Calu3 (cell line): ENCODE measurements at regions not wholly inside any gene's neighbourhood (a gene's known extent, or its start where the extent isn't known, plus 50 kb on each side); places are given as distances from the start of the nearest gene placed in this dataset.
"Not testable (repeated sequence)": the region's sequence is repeated elsewhere in the genome, so short reads cannot be mapped to it uniquely, and the experiment has no call there.

Experiments
- BruUV-seq: library from RNA; stranded (reverse); fragments of 400-500 nt; replicated peaks from 2 replicates; lab custom pipeline; 2021; lab: Mats Ljungman, UMichigan
- CTCF ChIA-PET: fragments of 300-600 bp; sonication (Branson Sonifier 250); formaldehyde crosslinking; loops from one replicate; lab custom pipeline; 2022; ENCODE audit warnings: antibody characterized with exemption; lab: Charles Lee
- DNase-seq: peaks from one replicate; pipeline ENCODE4 v3.0.0; 2022
- H3K27ac Mint-ChIP-seq: one replicate; pipeline ENCODE4 v1.8.0; 2022; ENCODE audit warnings: mixed read lengths; ENCODE audit not compliant: unreplicated experiment
- H3K27me3 Mint-ChIP-seq: one replicate; pipeline ENCODE4 v1.8.0; 2022; ENCODE audit warnings: mixed read lengths; ENCODE audit not compliant: unreplicated experiment
- H3K36me3 Mint-ChIP-seq: one replicate; pipeline ENCODE4 v1.8.0; 2022; ENCODE audit warnings: mild to moderate bottlenecking, moderate library complexity, mixed read lengths; ENCODE audit not compliant: insufficient read depth, unreplicated experiment
- H3K4me1 Mint-ChIP-seq: one replicate; pipeline ENCODE4 v1.8.0; 2022; ENCODE audit warnings: mild to moderate bottlenecking, low read depth, mixed read lengths; ENCODE audit not compliant: unreplicated experiment
- H3K4me3 Mint-ChIP-seq: one replicate; pipeline ENCODE4 v1.8.0; 2022; ENCODE audit warnings: mild to moderate bottlenecking, low read depth, moderate library complexity, mixed read lengths; ENCODE audit not compliant: unreplicated experiment
- H3K9me3 Mint-ChIP-seq: one replicate; pipeline ENCODE4 v1.8.0; 2022; ENCODE audit warnings: low read depth, mixed read lengths; ENCODE audit not compliant: unreplicated experiment
- CTCF ChIP-seq: fragments of 200-600 bp; IDR thresholded peaks from one replicate; pipeline ENCODE4 v1.8.0; 2022; ENCODE audit warnings: antibody characterized with exemption; ENCODE audit not compliant: unreplicated experiment
- intact Hi-C: fragments of 100-400 bp; cut with micrococcal nuclease; formaldehyde crosslinking; loops from one replicate; pipeline ENCODE4 v1.10.0; 2022; ENCODE audit not compliant: unreplicated experiment

DNA sequence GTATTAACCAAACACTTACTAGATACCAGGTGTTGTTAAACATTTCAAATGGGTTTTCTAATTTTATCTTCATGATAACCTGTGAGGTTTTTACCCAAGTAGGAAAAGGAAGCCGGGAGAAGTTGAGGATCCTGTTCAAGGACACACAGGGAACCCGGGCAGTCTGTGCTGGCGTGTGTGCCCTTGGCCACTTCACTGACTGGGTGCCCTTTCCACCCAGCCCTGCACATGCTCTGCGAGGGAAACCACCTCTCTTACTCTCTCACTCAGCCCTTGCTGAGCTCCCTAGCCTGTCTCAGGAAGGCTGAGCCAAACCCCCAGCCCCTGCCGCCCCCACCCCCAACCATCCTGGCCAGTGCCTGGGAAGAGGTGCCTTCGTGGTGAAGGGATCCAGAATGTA, 51.8 kb downstream of the TEX44 start:
- Mint-ChIP-seq H3K27ac (peak overlapping the region; percentile 100), H3K4me1 (peaks cover 42% of the 10 kb centered on the region), H3K4me3 (no peak overlapping the region), H3K27me3 (no peaks in the 10 kb centered on the region), H3K9me3 (no peaks in the 10 kb centered on the region), H3K36me3 (peaks cover 18% of the 10 kb centered on the region)
- CTCF ChIA-PET, result interaction anchor here (0.9 kb wide), 1 partner anchor 31 kb away, joined by 3 read pairs; no protein-coding TSS in a partner anchor
- DNase-seq, result no peak
- no peak for TF ChIP-seq CTCF
- intact Hi-C loops, result no loop called here
- BruUV-seq, result no TSS peak

GRCh38 chr2:231646476-231646875, 53.8 kb downstream of the TEX44 start:
- CTCF ChIA-PET, result interaction anchor here (0.5 to 1.4 kb wide), 4 partner anchors 26 to 78 kb away, joined by 3 to 5 read pairs (median 4); no protein-coding TSS in a partner anchor
- Mint-ChIP-seq H3K27me3 (no peaks in the 10 kb centered on the region), H3K27ac (no peak overlapping the region), H3K36me3 (peaks cover 18% of the 10 kb centered on the region), H3K4me3 (no peak overlapping the region), H3K4me1 (peaks cover 29% of the 10 kb centered on the region), H3K9me3 (no peaks in the 10 kb centered on the region)
- no peak for TF ChIP-seq CTCF
- BruUV-seq, result no TSS peak
- no peak for DNase-seq
- intact Hi-C loops, result no loop called here

DNA sequence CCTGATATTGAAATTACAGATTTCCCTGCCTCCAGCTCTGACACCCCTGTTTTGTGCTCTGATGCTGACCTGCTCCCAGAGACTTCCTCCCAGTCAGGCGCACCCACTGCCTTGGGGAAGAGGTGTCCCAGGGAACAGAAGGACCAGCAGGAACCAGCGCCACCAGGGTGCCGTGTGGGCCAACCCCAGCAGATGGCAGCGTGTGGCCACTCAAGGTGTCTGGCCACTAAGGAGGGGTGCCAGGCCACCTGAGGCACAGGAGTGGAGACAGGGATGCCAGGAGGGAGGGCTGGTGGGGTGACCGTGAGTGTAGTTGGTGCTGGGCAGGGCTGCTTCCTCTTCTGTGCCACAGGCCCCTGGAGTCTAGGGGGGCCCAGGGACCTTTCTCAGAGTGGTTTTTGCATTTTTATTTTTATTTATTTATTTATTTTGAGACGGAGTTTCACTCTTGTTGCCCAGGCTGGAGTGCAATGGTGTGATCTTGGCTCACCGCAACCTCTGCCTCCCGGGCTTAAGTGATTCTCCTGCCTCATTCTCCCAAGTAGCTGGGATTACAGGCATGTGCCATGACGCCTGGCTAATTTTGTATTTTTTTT, 56.0 kb downstream of the TEX44 start:
- peak; percentile 93 for DNase-seq
- Mint-ChIP-seq H3K27me3 (no peaks in the 10 kb centered on the region), H3K36me3 (peaks cover 5% of the 10 kb centered on the region), H3K27ac (no peak overlapping the region), H3K4me1 (peaks cover 16% of the 10 kb centered on the region), H3K4me3 (no peak overlapping the region), H3K9me3 (no peaks in the 10 kb centered on the region)
- intact Hi-C loops, result loop anchor here (1.0 to 2.0 kb wide), 2 partner anchors 27 to 66 kb away; no protein-coding TSS in a partner anchor
- CTCF ChIA-PET, result interaction anchor here (0.7 to 1.9 kb wide), 7 partner anchors 18 to 65 kb away, joined by 3 to 13 read pairs (median 4); no protein-coding TSS in a partner anchor
- peak; percentile 80 for TF ChIP-seq CTCF
- BruUV-seq, result no TSS peak

DNA sequence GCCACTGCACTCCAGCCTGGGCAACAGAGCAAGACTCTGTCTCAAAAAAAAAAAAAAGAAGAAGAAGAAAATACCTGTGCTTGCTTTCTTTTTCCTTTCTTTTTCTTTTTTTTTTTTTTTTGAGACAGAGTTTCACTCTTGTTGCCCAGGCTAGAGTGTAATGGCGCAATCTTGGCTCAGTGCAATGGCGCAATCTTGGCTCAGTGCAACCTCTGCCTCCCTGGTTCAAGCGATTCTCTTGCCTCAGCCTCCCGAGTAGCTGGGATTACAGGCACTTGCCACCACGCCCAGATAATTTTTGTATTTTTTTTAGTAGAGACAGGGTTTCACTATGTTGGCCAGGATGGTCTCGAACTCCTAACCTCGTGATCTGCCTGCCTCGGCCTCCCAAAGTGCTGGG, 56.8 kb upstream of the PTMA start:
- DNase-seq, H3K27ac Mint-ChIP-seq, BruUV-seq, H3K4me3 Mint-ChIP-seq, CTCF ChIA-PET, H3K27me3 Mint-ChIP-seq, intact Hi-C loops, H3K36me3 Mint-ChIP-seq, H3K9me3 Mint-ChIP-seq, H3K4me1 Mint-ChIP-seq: not testable (repeated sequence)

- CTCF ChIA-PET, result no interaction called here
- no peaks in the 10 kb centered on the region for H3K36me3 Mint-ChIP-seq
- no peak for DNase-seq
- intact Hi-C loops, result no loop called here
- no peaks in the 10 kb centered on the region for H3K27me3 Mint-ChIP-seq
- BruUV-seq, result no TSS peak
- H3K4me1 Mint-ChIP-seq, result no peaks in the 10 kb centered on the region
- no peaks in the 10 kb centered on the region for H3K9me3 Mint-ChIP-seq
- no peak for TF ChIP-seq CTCF
- H3K4me3 Mint-ChIP-seq, result no peak overlapping the region
- no peak overlapping the region for H3K27ac Mint-ChIP-seq
Measured at GRCh38 chr2:231655488-231655887, 52.8 kb upstream of the PTMA start.
